ENCODE measurements at regions not wholly inside any gene's neighbourhood (a gene's known extent, or its start where the extent isn't known, plus 50 kb on each side); places are given as distances from the start of the nearest gene placed in this dataset.

DNA sequence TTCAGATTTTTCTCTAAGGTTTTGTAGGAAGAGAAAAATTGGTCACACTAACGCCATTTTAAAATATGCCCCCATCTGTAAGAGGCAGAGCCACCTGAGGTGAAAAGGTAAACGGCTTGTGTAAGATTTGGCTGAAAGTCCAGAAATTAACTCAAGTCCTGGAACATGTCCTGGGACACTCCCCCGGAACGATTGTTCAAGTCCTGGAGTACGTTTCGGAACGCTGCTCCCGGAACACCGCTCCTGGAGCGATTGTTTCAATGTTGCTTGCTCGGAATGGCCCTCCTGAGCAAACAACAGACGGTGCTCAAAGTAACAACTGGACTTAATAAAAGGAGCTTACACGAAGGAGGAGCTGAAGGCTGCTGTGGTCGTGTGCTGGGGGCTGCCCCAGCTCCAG lies 796.5 kb upstream of the SLIT2 start:
- no peak for TF ChIP-seq POLR2A (IDR thresholded peaks at IDR 0.05)
- TF ChIP-seq, protein P1, sequence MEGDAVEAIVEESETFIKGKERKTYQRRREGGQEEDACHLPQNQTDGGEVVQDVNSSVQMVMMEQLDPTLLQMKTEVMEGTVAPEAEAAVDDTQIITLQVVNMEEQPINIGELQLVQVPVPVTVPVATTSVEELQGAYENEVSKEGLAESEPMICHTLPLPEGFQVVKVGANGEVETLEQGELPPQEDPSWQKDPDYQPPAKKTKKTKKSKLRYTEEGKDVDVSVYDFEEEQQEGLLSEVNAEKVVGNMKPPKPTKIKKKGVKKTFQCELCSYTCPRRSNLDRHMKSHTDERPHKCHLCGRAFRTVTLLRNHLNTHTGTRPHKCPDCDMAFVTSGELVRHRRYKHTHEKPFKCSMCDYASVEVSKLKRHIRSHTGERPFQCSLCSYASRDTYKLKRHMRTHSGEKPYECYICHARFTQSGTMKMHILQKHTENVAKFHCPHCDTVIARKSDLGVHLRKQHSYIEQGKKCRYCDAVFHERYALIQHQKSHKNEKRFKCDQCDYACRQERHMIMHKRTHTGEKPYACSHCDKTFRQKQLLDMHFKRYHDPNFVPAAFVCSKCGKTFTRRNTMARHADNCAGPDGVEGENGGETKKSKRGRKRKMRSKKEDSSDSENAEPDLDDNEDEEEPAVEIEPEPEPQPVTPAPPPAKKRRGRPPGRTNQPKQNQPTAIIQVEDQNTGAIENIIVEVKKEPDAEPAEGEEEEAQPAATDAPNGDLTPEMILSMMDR (IDR thresholded peaks at IDR 0.05): no peak

Measured in adrenal gland (tissue), 5 donors.